ENCODE measurements at regions not wholly inside any gene's neighbourhood (a gene's known extent, or its start where the extent isn't known, plus 50 kb on each side); places are given as distances from the start of the nearest gene placed in this dataset.

GRCh38 chr6:104226790-104227446 is 632.8 kb downstream of the HACE1 start:
- H3K4me1 Mint-ChIP-seq: no peaks in the 10 kb centered on the region
- no peak overlapping the region for H3K4me3 Mint-ChIP-seq
- no peaks in the 10 kb centered on the region for H3K27me3 Mint-ChIP-seq (ENCODE audit: low read depth)
- no peak; the same call in 1 of the 2 replicates for ATAC-seq
- POLR2A ChIA-PET: no interaction called here
- H3K27ac Mint-ChIP-seq: no peak overlapping the region
- TF ChIP-seq NFE2L1 (CRISPR knock-in tag; IDR thresholded peaks at IDR 0.05): no peak
- TF ChIP-seq ETV6 (CRISPR knock-in tag; IDR thresholded peaks at IDR 0.05): no peak
- TF ChIP-seq ZNF138 (CRISPR knock-in tag; conservative IDR thresholded peaks at IDR 0.05): no peak
- TF ChIP-seq ATF3 (CRISPR knock-in tag; conservative IDR thresholded peaks at IDR 0.05): no peak
- TF ChIP-seq E2F1 (CRISPR knock-in tag; IDR thresholded peaks at IDR 0.05): no peak
- no peak for DNase-seq (ENCODE audit: low spot score)
- CTCF ChIA-PET: no interaction called here
- H3K36me3 Mint-ChIP-seq: 0 out of 2 replicates have a peak, but pooled peaks cover 2% of the 10 kb centered on the region
- peaks cover 17% of the 10 kb centered on the region for H3K9me3 Mint-ChIP-seq

- no peak for DNase-seq (ENCODE audit: low spot score)
- no peaks in the 10 kb centered on the region for H3K36me3 Mint-ChIP-seq
- no peak for TF ChIP-seq IRF1 (CRISPR knock-in tag; IDR thresholded peaks at IDR 0.05)
- TF ChIP-seq CBFB (CRISPR knock-in tag; IDR thresholded peaks at IDR 0.05; ENCODE audit: low read depth): no peak
- no peak for TF ChIP-seq USF2 (CRISPR knock-in tag; IDR thresholded peaks at IDR 0.05)
- no peak for TF ChIP-seq NFE2L1 (CRISPR knock-in tag; IDR thresholded peaks at IDR 0.05)
- no peak for TF ChIP-seq FOXP1 (CRISPR knock-in tag; IDR thresholded peaks at IDR 0.05; ENCODE audit: borderline replicate concordance)
- no peak for TF ChIP-seq GRHL2 (CRISPR knock-in tag; IDR thresholded peaks at IDR 0.05; ENCODE audit: insufficient replicate concordance, severe bottlenecking)
- TF ChIP-seq ARID4B (CRISPR knock-in tag; IDR thresholded peaks at IDR 0.05; ENCODE audit: borderline replicate concordance): no peak
These were observed 641.6 kb downstream of the HACE1 start for GRCh38 chr6:104218116-104218515.

GRCh38 chr6:104214901-104215300 is 644.8 kb downstream of the HACE1 start:
- CTCF ChIA-PET: no interaction called here
- POLR2A ChIA-PET: no interaction called here

More at GRCh38 chr6:104218116-104218515, 641.6 kb downstream of the HACE1 start:
- ChIA-PET CTCF (no interaction called here), POLR2A (no interaction called here)
- Mint-ChIP-seq H3K27ac (no peak overlapping the region), H3K4me3 (no peak overlapping the region), H3K9me3 (peaks cover 4% of the 10 kb centered on the region; the same call in 1 of the 2 replicates), H3K27me3 (ENCODE audit: low read depth) (no peaks in the 10 kb centered on the region), H3K4me1 (no peaks in the 10 kb centered on the region)
- ATAC-seq: no peak

More at GRCh38 chr6:104214901-104215300, 644.8 kb downstream of the HACE1 start:
- no peaks in the 10 kb centered on the region for H3K36me3 Mint-ChIP-seq
- no peaks in the 10 kb centered on the region for H3K27me3 Mint-ChIP-seq (ENCODE audit: low read depth)
- TF ChIP-seq FOXK1 (CRISPR knock-in tag; IDR thresholded peaks at IDR 0.05) (no peak), AR (CRISPR knock-in tag; IDR thresholded peaks at IDR 0.05) (no peak), NR1H2 (CRISPR knock-in tag; IDR thresholded peaks at IDR 0.05) (no peak)
- no peaks in the 10 kb centered on the region for H3K4me1 Mint-ChIP-seq
- H3K9me3 Mint-ChIP-seq: no peaks in the 10 kb centered on the region
- DNase-seq (ENCODE audit: low spot score) (no peak), ATAC-seq (no peak)
- no peak overlapping the region for H3K4me3 Mint-ChIP-seq
- no peak overlapping the region for H3K27ac Mint-ChIP-seq

Data from WTC11 (cell line).